HEK293T (cell line): ENCODE measurements at regions not wholly inside any gene's neighbourhood (a gene's known extent, or its start where the extent isn't known, plus 50 kb on each side); places are given as distances from the start of the nearest gene placed in this dataset.
"Not testable (repeated sequence)": the region's sequence is repeated elsewhere in the genome, so short reads cannot be mapped to it uniquely, and the experiment has no call there.

Source experiments
- BHLHE40 ChIP-seq: fragments of 450-650 bp; IDR thresholded peaks from 2 replicates; pipeline ENCODE4 v1.6.1; 2016; ENCODE audit warnings: mild to moderate bottlenecking, moderate library complexity, borderline replicate concordance
- CTBP1 ChIP-seq: fragments of 450-650 bp; IDR thresholded peaks from 2 replicates; pipeline ENCODE4 v1.6.1; 2016; ENCODE audit warnings: borderline replicate concordance
- FOXA1 ChIP-seq: fragments of 450-650 bp; IDR thresholded peaks from 2 replicates; pipeline ENCODE4 v1.6.1; 2016; ENCODE audit warnings: mild to moderate bottlenecking
- L3MBTL2 ChIP-seq: fragments of 450-650 bp; conservative IDR thresholded peaks from 2 replicates; pipeline ENCODE4 v1.6.1; 2016; ENCODE audit warnings: mild to moderate bottlenecking
- LEF1 ChIP-seq: fragments of 450-650 bp; IDR thresholded peaks from 2 replicates; pipeline ENCODE4 v1.6.1; 2017; ENCODE audit warnings: mild to moderate bottlenecking, borderline replicate concordance
- NFRKB ChIP-seq: fragments of 450-650 bp; IDR thresholded peaks from 2 replicates; pipeline ENCODE4 v1.6.1; 2016; ENCODE audit warnings: mild to moderate bottlenecking, moderate library complexity
- SP1 ChIP-seq: fragments of 450-650 bp; IDR thresholded peaks from 2 replicates; pipeline ENCODE4 v1.6.1; 2017

DNA sequence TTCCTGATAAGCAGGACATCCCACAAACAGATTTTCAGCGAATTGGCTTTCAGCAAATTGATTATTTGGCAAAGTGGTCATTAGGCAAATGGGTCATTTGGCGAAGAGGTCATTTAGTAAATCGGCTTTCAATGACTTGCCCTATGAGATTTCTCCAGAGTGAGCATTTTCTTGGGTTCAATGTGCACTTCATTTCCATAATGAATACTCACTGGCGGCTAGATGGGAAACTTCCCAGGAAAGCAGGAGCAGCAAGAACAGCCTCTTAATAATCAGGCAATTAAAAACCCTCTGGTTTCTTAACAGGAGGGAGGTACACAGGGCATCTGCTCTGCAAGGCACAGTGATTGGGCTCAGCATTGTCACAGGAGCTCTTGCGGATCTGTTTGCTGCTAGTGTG, 51.5 kb upstream of the DEFB108B start:
- TF ChIP-seq L3MBTL2, SP1, BHLHE40, CTBP1, LEF1, FOXA1, NFRKB: not testable (repeated sequence)
